B cell (primary cell): ENCODE measurements at regions not wholly inside any gene's neighbourhood (a gene's known extent, or its start where the extent isn't known, plus 50 kb on each side); places are given as distances from the start of the nearest gene placed in this dataset.

ENCODE experiments used
- ATAC-seq: fragments of 200-7000 bp; cut with Tn5 transposase; one replicate; pipeline ENCODE4 v1.10.0; 2021; ENCODE audit warnings: low read depth, mild to moderate bottlenecking, moderate number of reproducible peaks, moderate library complexity
- CTCF ChIA-PET: fragments of 350-600 bp; sonication (Branson Sonifier 250); formaldehyde crosslinking; loops from one replicate; lab custom pipeline; 2021; ENCODE audit warnings: antibody characterized with exemption, inconsistent platforms; lab: Charles Lee
- POLR2A ChIA-PET: fragments of 350-600 bp; sonication (Branson Sonifier 250); formaldehyde crosslinking; loops from one replicate; lab custom pipeline; 2021; ENCODE audit warnings: antibody characterized with exemption; lab: Charles Lee
- DNase-seq: peaks from one replicate; pipeline ENCODE4 v3.0.0; 2013
- H2AFZ ChIP-seq: 2 replicates; pipeline ENCODE4 v1.6.1; 2012; ENCODE audit warnings: mild to moderate bottlenecking, low read depth, low read length; ENCODE audit not compliant: insufficient read depth, poor library complexity, severe bottlenecking
- H3K27ac ChIP-seq, 2 donors: 1 replicate in 1 of 2; 2 replicates in 1 of 2; pipeline ENCODE4 v1.5.1; 2012 to 2013; ENCODE audit warnings: low read length in 2 of 2, mild to moderate bottlenecking in 2 of 2, moderate library complexity in 1 of 2
- H3K27me3 ChIP-seq, 4 experiments: fragments of 200-600 bp in 1 of 4; sonication (generic) in 1 of 4; replicated peaks in 1 of 4; 1 replicate in 2 of 4; 2 replicates in 2 of 4; pipeline versions ENCODE4 v1.6.1 to v1.7.0; 2013 to 2016; ENCODE audit warnings: low read length in 3 of 4, mild to moderate bottlenecking in 2 of 4, mixed read lengths in 1 of 4, moderate library complexity in 1 of 4; ENCODE audit not compliant: insufficient read depth in 4 of 4, control insufficient read depth in 3 of 4; ENCODE audit errors: control extremely low read depth in 1 of 4
- H3K36me3 ChIP-seq, 2 experiments: replicated peaks in 1 of 2; 1 replicate in 1 of 2; 2 replicates in 1 of 2; pipeline versions ENCODE4 v1.6.1 to v1.7.1; 2013; ENCODE audit warnings: low read length in 1 of 2; ENCODE audit not compliant: insufficient read depth in 2 of 2, control insufficient read depth in 1 of 2; ENCODE audit errors: control extremely low read depth in 1 of 2, extremely low read depth in 1 of 2
- H3K4me1 ChIP-seq, 2 donors: fragments of 200-600 bp in 1 of 2; sonication (generic) in 1 of 2; 1 replicate in 1 of 2; 2 replicates in 1 of 2; pipeline versions ENCODE4 v1.5.1 to v1.6.1; 2013 to 2017; ENCODE audit warnings: low read length in 2 of 2; ENCODE audit not compliant: control insufficient read depth in 2 of 2, insufficient read depth in 2 of 2
- H3K4me2 ChIP-seq: replicated peaks from 2 replicates; pipeline ENCODE3; 2012; ENCODE audit warnings: mild to moderate bottlenecking, low read depth, low read length; ENCODE audit not compliant: poor library complexity, severe bottlenecking
- H3K4me3 ChIP-seq, 5 experiments: fragments of 200-600 bp in 1 of 5; sonication (generic) in 1 of 5; 1 replicate in 3 of 5; 2 replicates in 2 of 5; pipeline versions ENCODE4 v1.5.1 to v1.7.0; 2011 to 2016; ENCODE audit warnings: low read length in 4 of 5, mild to moderate bottlenecking in 4 of 5, low read depth in 2 of 5, control low read depth in 1 of 5, moderate library complexity in 1 of 5; ENCODE audit not compliant: insufficient read depth in 1 of 5; ENCODE audit errors: control extremely low read depth in 1 of 5, extremely low read depth in 1 of 5
- H3K79me2 ChIP-seq: fragments of 200-600 bp; sonication (generic); one replicate; pipeline ENCODE4 v1.6.0; 2016; ENCODE audit warnings: low read length; ENCODE audit not compliant: control insufficient read depth, insufficient read depth
- H3K9ac ChIP-seq: fragments of 200-600 bp; sonication (generic); 2 replicates; pipeline ENCODE4 v1.6.1; 2017; ENCODE audit warnings: mild to moderate bottlenecking, low read length, moderate library complexity
- H3K9me3 ChIP-seq, 3 donors: one replicate each; pipeline versions ENCODE4 v1.6.1 to v1.7.1; 2013; ENCODE audit warnings: low read length in 2 of 3; ENCODE audit not compliant: control insufficient read depth in 2 of 3, insufficient read depth in 1 of 3; ENCODE audit errors: control extremely low read depth in 1 of 3
- H4K20me1 ChIP-seq: 2 replicates; pipeline ENCODE4 v1.6.0; 2012; ENCODE audit warnings: mild to moderate bottlenecking, low read length; ENCODE audit not compliant: insufficient read depth, control insufficient read depth, poor library complexity, severe bottlenecking
- H3K27ac Mint-ChIP-seq: one replicate; pipeline ENCODE4 v1.8.0; 2021; ENCODE audit warnings: mixed read lengths
- H3K27me3 Mint-ChIP-seq: one replicate; pipeline ENCODE4 v1.8.0; 2021; ENCODE audit warnings: mixed read lengths
- H3K4me1 Mint-ChIP-seq: one replicate; pipeline ENCODE4 v1.8.0; 2021; ENCODE audit warnings: mixed read lengths
- H3K4me3 Mint-ChIP-seq: one replicate; pipeline ENCODE4 v1.8.0; 2021; ENCODE audit warnings: mixed read lengths
- H3K9me3 Mint-ChIP-seq: one replicate; pipeline ENCODE4 v1.8.0; 2022; ENCODE audit warnings: mixed read lengths; ENCODE audit not compliant: insufficient read depth
- EZH2 ChIP-seq: IDR thresholded peaks from 2 replicates; pipeline ENCODE4 v1.6.1; 2012; ENCODE audit warnings: borderline replicate concordance, low read depth, mild to moderate bottlenecking, moderate library complexity, low read length; ENCODE audit not compliant: insufficient read depth, poor library complexity, severe bottlenecking
- WGBS: methylation state at CpG from one replicate; pipeline ENCODE4 v1.1.5; 2013; ENCODE audit warnings: missing lambda C conversion rate; ENCODE audit not compliant: insufficient coverage; 5-methylcytosine and 5-hydroxymethylcytosine counted together
- intact Hi-C: fragments of 100-400 bp; cut with micrococcal nuclease; formaldehyde crosslinking; loops from one replicate; pipeline ENCODE4 v1.10.0; 2022
- TF ChIP-seq, protein P1 (sequence below): fragments of 200-600 bp; IDR thresholded peaks from one replicate; pipeline ENCODE4 v1.8.0; 2022; ENCODE audit warnings: antibody characterized with exemption, mild to moderate bottlenecking

DNA sequence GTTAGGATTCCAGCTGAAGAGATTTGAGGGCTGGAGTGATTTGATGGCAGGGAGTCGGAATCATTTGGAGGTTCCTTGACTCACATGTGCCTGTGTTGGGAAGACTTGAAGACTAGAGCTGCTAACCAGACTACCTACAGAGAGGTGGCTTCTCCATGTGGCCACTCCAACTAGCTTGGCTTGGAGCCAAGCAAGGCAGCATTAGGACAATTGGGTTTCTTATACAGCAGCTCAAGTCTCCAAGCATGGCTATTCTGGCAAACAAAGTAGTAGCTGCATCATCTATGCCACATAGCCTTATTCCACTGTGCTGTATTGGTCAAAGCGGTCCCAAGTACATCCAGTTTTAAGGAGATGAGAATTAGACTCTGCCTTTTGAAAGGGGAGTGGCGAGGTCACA lies 171.7 kb upstream of the SLC4A4 start:
- WGBS, result 100% methylated on average over 1 of the region's 3 CpGs
- H3K4me3 ChIP-seq, result no peak overlapping the region
- H3K4me1 Mint-ChIP-seq, result no peaks in the 10 kb centered on the region
- no peak overlapping the region for H3K27ac ChIP-seq
- no peaks in the 10 kb centered on the region for H3K79me2 ChIP-seq
- intact Hi-C loops, result no loop called here
- peaks cover 0 to 2% (median 0%) of the 10 kb centered on the region in 4 experiments for H3K27me3 ChIP-seq
- ChIA-PET CTCF (interaction anchor here (1.5 kb wide), 1 partner anchor 16 kb away, joined by 3 read pairs; no protein-coding TSS in a partner anchor), POLR2A (no interaction called here)
- H3K4me1 ChIP-seq, result no peaks in the 10 kb centered on the region
- no peak for ATAC-seq
- no peak overlapping the region for H3K4me2 ChIP-seq
- no peaks in the 10 kb centered on the region for H4K20me1 ChIP-seq
- no peak overlapping the region for H3K27ac Mint-ChIP-seq
- H3K36me3 ChIP-seq, result no peaks in the 10 kb centered on the region
- peaks cover 18% of the 10 kb centered on the region for H3K27me3 Mint-ChIP-seq
- no peak overlapping the region for H2AFZ ChIP-seq
- no peaks in the 10 kb centered on the region for H3K9me3 Mint-ChIP-seq
- no peak for DNase-seq
- no peak overlapping the region for H3K4me3 Mint-ChIP-seq
- no peak for TF ChIP-seq EZH2
- TF ChIP-seq, protein P1, sequence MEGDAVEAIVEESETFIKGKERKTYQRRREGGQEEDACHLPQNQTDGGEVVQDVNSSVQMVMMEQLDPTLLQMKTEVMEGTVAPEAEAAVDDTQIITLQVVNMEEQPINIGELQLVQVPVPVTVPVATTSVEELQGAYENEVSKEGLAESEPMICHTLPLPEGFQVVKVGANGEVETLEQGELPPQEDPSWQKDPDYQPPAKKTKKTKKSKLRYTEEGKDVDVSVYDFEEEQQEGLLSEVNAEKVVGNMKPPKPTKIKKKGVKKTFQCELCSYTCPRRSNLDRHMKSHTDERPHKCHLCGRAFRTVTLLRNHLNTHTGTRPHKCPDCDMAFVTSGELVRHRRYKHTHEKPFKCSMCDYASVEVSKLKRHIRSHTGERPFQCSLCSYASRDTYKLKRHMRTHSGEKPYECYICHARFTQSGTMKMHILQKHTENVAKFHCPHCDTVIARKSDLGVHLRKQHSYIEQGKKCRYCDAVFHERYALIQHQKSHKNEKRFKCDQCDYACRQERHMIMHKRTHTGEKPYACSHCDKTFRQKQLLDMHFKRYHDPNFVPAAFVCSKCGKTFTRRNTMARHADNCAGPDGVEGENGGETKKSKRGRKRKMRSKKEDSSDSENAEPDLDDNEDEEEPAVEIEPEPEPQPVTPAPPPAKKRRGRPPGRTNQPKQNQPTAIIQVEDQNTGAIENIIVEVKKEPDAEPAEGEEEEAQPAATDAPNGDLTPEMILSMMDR, result no peak
- H3K9ac ChIP-seq, result no peak overlapping the region
- H3K9me3 ChIP-seq, result no peaks in the 10 kb centered on the region

DNA sequence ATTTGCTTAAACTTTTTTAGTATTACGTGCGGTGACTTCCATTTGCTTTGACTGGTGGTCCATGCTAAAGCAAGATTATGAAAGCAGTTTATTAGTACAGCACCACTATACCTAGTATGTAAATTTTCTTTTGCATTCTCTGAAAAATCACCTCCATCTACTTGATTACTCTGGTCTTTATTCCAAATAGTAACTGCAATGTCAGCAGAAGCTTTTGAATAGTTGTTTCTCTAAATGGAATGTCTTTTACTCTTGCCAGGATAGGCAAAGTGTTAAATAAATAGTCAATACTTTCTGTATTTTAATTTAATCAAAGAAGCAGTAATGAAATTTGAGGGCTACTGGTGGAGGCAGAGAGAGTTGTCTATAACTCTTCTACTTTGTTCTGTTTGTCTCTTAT lies 167.2 kb upstream of the SLC4A4 start:
- no peaks in the 10 kb centered on the region for H3K4me1 Mint-ChIP-seq
- peaks cover 0 to 7% (median 0%) of the 10 kb centered on the region in 3 donors for H3K9me3 ChIP-seq
- H3K4me3 ChIP-seq, result no peak overlapping the region
- no peaks in the 10 kb centered on the region for H3K79me2 ChIP-seq
- no peak overlapping the region for H2AFZ ChIP-seq
- no peak overlapping the region for H3K27ac Mint-ChIP-seq
- H3K9ac ChIP-seq, result no peak overlapping the region
- no peak overlapping the region for H3K4me2 ChIP-seq
- CTCF ChIA-PET, result interaction anchor here (1.6 kb wide), 1 partner anchor 14 kb away, joined by 3 read pairs; no protein-coding TSS in a partner anchor
- H3K4me3 Mint-ChIP-seq, result no peak overlapping the region
- H3K36me3 ChIP-seq, result no peaks in the 10 kb centered on the region
- peaks cover 0 to 2% (median 0%) of the 10 kb centered on the region in 4 experiments for H3K27me3 ChIP-seq
- no peak for TF ChIP-seq EZH2
- TF ChIP-seq, protein P1, result no peak
- POLR2A ChIA-PET, result no interaction called here
- no peak overlapping the region for H3K27ac ChIP-seq
- H3K27me3 Mint-ChIP-seq, result peaks cover 19% of the 10 kb centered on the region
- no peaks in the 10 kb centered on the region for H3K4me1 ChIP-seq
- DNase-seq, result no peak
- intact Hi-C loops, result no loop called here
- ATAC-seq, result no peak
- WGBS, result no CpG with 5 or more reads among the region's 2 CpGs
- H4K20me1 ChIP-seq, result no peaks in the 10 kb centered on the region
- no peaks in the 10 kb centered on the region for H3K9me3 Mint-ChIP-seq
